Brain microvascular endothelial cell (primary cell): ENCODE measurements at regions not wholly inside any gene's neighbourhood (a gene's known extent, or its start where the extent isn't known, plus 50 kb on each side); places are given as distances from the start of the nearest gene placed in this dataset.
A peak's percentile ranks its signal among the peaks of the same experiment; 100 is the strongest.

Source experiments
- DNase-seq: peaks from one replicate; pipeline ENCODE4 v3.0.0-alpha.2; 2020
- H3K27ac ChIP-seq: fragments of 250-450 bp; sonication (Bioruptor Pico); 2 replicates; pipeline ENCODE4 v1.5.1; 2020; ENCODE audit warnings: mild to moderate bottlenecking, moderate library complexity
- H3K27me3 ChIP-seq: fragments of 250-450 bp; sonication (Bioruptor Pico); replicated peaks from 2 replicates; pipeline ENCODE4 v1.5.1; 2020; ENCODE audit warnings: mild to moderate bottlenecking
- H3K36me3 ChIP-seq: fragments of 250-450 bp; sonication (Bioruptor Pico); replicated peaks from 2 replicates; pipeline ENCODE4 v1.5.1; 2020; ENCODE audit warnings: mild to moderate bottlenecking
- H3K4me3 ChIP-seq: 2 replicates; pipeline ENCODE4 v1.5.1; 2011; ENCODE audit warnings: low read depth, mild to moderate bottlenecking, control low read depth, low read length, moderate library complexity
- in situ Hi-C: cut with HindIII; loops from 2 replicates; pipeline ENCODE4 v1.10.0; 2017; ENCODE audit warnings: low sequenced_read_pairs, low pct_ligation_motif_present
- TF ChIP-seq, protein P1 (sequence below): IDR thresholded peaks from 2 replicates; pipeline ENCODE4 v1.5.1; 2011; ENCODE audit warnings: low read depth, mild to moderate bottlenecking, moderate library complexity, low read length, control low read depth, inconsistent platforms; ENCODE audit errors: missing control alignments

DNA sequence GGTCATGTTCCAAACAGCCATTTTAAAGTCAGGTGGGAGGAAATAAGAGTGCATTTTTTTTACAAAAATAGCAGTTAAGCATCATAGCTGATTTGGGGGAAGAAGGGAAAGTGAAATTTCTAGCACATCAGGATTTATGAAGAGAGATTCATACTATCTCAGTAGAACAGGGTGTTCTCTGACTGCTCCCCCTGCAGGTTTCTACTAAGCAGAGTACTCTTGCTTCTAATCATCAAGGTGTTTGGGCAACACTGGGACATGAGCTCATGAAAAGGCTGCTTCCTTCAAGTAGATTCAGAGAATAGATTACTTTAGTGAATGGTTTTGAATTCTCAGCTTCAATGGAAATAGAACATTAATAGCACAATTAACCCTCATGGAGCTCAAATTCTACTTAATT is 591.4 kb upstream of the PCDH10 start:
- no peak for DNase-seq
- Histone ChIP-seq H3K4me3 (no peak overlapping the region), H3K36me3 (no peaks in the 10 kb centered on the region), H3K27me3 (no peaks in the 10 kb centered on the region), H3K27ac (no peak overlapping the region)
- in situ Hi-C loops, result no loop called here
- TF ChIP-seq, protein P1, sequence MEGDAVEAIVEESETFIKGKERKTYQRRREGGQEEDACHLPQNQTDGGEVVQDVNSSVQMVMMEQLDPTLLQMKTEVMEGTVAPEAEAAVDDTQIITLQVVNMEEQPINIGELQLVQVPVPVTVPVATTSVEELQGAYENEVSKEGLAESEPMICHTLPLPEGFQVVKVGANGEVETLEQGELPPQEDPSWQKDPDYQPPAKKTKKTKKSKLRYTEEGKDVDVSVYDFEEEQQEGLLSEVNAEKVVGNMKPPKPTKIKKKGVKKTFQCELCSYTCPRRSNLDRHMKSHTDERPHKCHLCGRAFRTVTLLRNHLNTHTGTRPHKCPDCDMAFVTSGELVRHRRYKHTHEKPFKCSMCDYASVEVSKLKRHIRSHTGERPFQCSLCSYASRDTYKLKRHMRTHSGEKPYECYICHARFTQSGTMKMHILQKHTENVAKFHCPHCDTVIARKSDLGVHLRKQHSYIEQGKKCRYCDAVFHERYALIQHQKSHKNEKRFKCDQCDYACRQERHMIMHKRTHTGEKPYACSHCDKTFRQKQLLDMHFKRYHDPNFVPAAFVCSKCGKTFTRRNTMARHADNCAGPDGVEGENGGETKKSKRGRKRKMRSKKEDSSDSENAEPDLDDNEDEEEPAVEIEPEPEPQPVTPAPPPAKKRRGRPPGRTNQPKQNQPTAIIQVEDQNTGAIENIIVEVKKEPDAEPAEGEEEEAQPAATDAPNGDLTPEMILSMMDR, result peak; percentile 47

DNA sequence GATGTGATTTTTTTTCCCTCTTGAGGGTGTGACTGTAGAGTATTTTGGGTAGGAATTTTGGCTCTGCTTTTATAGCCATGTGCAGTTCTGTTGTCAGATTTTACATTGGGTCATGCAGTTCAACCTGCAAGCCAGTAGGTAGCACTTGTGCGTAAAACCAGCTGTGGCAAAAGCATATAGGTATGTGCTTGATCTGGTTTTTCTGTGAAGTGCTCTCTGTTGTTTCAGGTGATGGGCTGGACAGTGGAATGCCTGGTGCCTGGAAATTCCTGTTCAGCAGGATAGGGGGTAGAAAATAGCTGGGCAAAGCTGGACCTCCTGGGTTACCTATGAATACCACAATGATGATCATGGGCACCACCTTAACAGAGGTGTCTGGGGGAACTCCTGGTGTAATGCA is 584.2 kb upstream of the PCDH10 start:
- no peak for DNase-seq
- in situ Hi-C loops, result no loop called here
- Histone ChIP-seq H3K27ac (no peak overlapping the region), H3K27me3 (no peaks in the 10 kb centered on the region), H3K36me3 (no peaks in the 10 kb centered on the region), H3K4me3 (no peak overlapping the region)
- TF ChIP-seq, protein P1, result no peak

DNA sequence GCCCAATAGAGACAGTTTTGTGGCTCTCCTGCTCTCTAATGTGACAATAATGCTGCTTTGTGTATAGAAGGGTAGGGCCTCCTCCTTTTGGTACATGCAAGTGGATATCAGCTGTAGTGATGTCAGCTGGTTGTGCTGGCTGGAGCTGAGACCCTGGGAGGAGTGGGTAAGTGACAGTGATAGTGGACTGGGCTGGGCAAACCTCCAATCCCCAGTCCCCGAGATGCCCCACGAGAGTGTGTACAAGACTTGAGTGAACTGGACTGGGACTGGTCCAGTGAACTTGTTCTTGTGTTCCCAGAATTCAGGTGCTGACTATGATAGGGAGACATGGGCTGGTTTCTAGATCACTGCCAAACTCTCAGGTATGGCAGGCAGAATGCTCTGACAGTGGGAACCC is 583.6 kb upstream of the PCDH10 start:
- TF ChIP-seq, protein P1, result no peak
- H3K27me3 ChIP-seq, result no peaks in the 10 kb centered on the region
- no peaks in the 10 kb centered on the region for H3K36me3 ChIP-seq
- in situ Hi-C loops, result no loop called here
- H3K27ac ChIP-seq, result no peak overlapping the region
- DNase-seq, result no peak
- no peak overlapping the region for H3K4me3 ChIP-seq

DNA sequence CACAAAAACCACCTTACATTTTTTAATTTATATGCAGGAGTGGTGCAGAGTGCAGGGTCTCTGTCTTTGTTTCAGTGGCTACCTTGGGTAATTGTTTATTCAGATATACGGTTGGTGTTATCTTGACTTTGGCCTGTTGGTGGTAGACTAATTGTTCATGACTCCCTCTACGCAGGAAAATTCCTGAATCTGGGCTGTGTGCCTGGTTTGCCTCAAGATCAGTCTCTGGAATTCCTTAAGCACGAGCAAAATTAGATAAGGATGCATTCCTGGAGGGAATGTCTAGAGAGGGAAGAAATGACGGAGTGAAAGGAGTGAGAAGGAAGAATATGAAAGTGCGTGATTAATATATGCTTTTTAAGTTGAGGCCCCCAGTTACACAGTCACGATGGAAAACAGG is 576.9 kb upstream of the PCDH10 start:
- Histone ChIP-seq H3K36me3 (no peaks in the 10 kb centered on the region), H3K27ac (no peak overlapping the region), H3K4me3 (no peak overlapping the region), H3K27me3 (no peaks in the 10 kb centered on the region)
- TF ChIP-seq, protein P1, result peak; percentile 19
- peak; percentile 9 for DNase-seq
- in situ Hi-C loops, result no loop called here

DNA sequence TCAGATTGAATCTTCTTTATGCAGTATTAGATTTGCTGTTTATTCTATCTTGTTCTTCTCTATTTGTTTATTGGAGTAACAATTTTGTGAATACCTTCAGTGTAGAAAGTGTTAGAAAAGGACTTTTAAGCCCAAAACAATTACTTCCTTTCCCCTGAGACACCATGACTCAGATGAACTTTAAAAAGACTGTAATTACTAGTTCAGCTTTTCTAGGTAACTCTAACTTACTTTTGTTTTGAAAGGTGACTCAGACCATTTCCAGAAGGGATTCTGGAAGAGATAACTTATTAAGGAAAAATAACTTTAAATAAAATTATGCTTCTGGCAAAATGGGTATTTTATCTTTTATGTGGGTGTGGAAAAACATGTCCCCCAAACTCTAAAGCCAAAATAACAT is 561.5 kb upstream of the PCDH10 start:
- Histone ChIP-seq H3K4me3 (no peak overlapping the region), H3K27ac (no peak overlapping the region), H3K36me3 (no peaks in the 10 kb centered on the region), H3K27me3 (no peaks in the 10 kb centered on the region)
- DNase-seq, result no peak
- in situ Hi-C loops, result no loop called here
- TF ChIP-seq, protein P1, result no peak

DNA sequence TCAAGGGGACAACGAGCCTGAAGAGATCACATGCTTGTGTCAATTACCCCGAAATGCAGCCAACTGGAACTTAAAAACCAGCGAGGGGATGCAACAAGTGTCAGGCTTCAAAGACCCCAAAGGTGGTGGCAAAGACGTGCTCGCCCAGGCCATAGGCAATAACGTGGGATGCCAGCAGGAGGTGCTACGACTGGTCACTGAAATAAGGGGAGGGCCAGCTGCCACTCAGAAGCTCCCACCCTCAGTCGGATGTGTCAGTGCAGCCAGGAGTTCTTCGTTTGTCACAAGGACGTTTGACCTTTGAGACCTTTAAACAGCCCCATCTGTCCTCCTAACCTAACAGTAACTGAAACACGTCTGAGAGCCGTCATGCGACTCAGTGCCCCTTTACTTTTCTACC is 556.8 kb upstream of the PCDH10 start:
- H3K36me3 ChIP-seq, result no peaks in the 10 kb centered on the region
- DNase-seq, result no peak
- H3K27ac ChIP-seq, result no peak overlapping the region
- in situ Hi-C loops, result no loop called here
- no peaks in the 10 kb centered on the region for H3K27me3 ChIP-seq
- no peak overlapping the region for H3K4me3 ChIP-seq
- TF ChIP-seq, protein P1, result no peak
